Dedifferentiated amniotic fluid mesenchymal stem cell (primary cell): ENCODE measurements at regions not wholly inside any gene's neighbourhood (a gene's known extent, or its start where the extent isn't known, plus 50 kb on each side); places are given as distances from the start of the nearest gene placed in this dataset.
"Not testable (repeated sequence)": the region's sequence is repeated elsewhere in the genome, so short reads cannot be mapped to it uniquely, and the experiment has no call there.

Experiments
- DNase-seq: peaks from one replicate; pipeline ENCODE4 v3.0.0-alpha.2; 2016; ENCODE audit errors: extremely low spot score

GRCh38 chr16:73408311-73408710 is 360.4 kb upstream of the ZFHX3 start:
- no peak for DNase-seq

- DNase-seq = no peak
Measured at GRCh38 chr16:73405851-73406250, 357.9 kb upstream of the ZFHX3 start.

- no peak for DNase-seq
Measured at GRCh38 chr16:73404001-73404400, 356.1 kb upstream of the ZFHX3 start.

GRCh38 chr16:73403291-73403690 is 355.4 kb upstream of the ZFHX3 start:
- no peak for DNase-seq

DNA sequence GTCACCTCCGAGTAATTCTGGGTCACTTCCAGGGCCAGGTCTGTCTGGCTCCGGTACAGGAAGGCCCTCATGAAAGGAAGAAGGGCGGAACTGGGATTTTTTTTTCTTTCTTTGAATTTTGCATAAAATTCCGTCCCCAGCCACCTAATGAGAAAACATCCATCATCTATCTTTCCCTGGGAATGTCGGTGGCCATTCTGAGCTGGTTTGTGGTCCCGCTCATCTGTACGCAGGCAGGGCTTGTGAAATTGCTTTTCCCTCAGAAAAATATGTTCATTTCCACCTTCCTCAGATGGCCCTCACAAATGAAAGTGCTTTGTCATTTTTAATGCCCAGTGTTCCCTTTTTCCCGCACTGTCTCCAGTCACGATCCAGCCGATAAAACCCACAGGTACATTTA is 353.0 kb upstream of the ZFHX3 start:
- no peak for DNase-seq

DNA sequence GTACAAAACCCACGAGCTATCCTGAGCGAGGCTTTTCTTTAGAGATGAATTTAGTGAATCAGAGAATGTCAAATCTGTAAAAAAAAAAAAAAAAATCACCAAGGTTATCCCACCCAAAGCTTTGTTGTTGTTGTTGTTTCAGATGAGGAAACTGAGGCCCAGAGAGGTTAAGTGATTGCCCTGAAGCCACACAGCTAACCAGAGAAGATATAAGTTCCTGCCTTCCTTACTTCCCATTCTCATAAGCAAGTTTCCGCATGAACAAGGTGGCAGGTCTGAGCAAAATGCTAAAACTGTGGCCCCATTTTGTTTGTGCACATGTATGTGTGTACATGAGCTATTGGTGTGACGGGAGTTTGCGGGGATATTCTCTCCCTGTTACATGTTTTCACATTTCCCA is 352.1 kb upstream of the ZFHX3 start:
- no peak for DNase-seq

DNA sequence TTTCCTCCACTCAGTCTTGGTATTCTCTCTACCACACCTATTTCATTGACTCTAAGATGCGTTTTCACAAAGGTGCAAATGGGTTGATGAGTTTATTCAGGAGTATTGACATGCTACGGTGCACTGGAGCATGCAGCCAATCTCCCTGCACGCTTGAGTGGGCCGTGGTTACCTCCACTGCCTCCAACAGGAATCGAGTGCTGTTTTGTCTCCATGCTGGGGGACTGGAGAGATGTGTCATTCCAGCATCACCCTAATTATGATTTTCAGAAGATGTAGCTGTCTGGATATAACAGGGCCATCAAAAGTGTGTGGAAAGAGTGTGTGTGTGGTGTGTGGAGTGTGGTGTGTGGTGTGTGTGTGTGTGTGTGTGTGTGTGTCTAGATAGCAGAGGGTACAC is 351.6 kb upstream of the ZFHX3 start:
- DNase-seq = no peak

DNA sequence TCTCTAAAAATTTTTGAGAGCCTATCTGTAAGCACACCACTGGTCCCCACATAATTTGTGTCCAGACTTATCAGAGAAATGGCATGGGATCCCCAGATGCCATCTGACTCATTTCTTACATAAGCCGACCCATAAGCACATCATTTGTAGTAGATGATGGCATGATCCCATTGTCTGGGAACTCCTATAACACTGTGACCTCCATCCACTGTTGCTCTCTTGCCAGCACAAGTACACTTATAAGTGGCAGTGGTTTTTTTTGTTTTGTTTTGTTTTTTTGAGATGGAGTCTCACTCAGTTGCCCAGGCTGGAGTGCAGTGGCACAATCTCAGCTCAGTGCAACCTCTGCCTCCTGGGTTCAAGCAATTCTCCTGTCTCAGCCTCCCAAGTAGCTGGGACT is 350.7 kb upstream of the ZFHX3 start:
- DNase-seq = not testable (repeated sequence)

DNA sequence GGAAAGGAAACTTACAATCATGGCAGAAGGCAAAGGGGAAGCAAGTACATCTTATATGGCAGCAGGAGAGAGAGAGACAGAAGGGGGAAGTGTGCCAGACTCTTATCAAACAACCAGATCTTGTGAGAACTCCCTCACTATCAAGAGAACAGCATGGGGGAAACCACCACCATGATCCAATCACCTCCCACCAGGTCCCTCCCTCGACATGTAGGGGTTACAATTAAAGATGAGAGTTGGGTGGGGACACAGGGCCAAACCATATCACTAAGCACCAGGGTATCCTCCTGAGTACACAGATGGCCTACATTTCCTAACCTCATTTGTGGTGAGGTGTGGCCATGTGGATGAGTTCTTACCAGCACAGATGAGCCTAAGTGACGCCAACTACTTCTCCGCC is 348.6 kb upstream of the ZFHX3 start:
- no peak for DNase-seq

- DNase-seq = no peak
Measured at GRCh38 chr16:73390936-73391335, 343.0 kb upstream of the ZFHX3 start.

DNA sequence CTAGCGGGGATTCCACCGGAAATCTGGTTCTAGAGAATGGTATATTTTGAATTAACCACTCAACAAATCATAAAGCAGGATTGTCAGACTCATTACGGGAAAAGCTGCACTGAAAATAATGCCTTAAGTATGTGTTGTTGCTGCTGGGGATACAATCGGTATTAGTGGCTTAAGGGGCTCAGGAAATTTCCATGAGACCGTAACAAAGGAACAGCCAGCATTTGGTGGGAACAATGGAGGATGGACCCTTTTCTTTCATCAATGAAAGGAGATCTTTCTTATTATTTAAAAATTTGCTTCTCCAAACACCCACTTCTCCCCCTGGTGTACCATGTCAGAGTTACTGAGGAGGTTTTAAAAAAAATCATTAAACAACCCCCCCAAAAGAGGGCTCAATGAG is 342.6 kb upstream of the ZFHX3 start:
- DNase-seq = no peak

DNA sequence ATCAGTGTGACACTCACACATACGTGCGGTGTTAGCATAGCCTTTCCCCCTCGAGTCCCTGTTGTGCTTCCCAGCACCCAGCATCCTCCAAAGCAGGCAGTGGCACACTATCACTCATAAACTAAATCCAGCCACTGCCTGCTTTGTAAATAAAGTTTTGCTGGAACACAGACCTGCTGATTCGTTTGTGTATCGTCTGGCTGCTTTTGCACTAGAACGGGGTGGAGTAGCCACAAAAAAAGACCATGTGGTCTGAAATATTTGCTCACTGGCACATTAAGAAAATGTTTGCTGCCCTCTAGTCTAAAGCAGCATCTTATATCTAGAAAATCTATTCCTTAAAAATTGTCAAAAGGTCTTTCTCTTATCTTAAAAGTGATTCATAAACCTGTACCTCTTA is 341.2 kb upstream of the ZFHX3 start:
- no peak for DNase-seq

GRCh38 chr16:73387979-73388378 is 340.1 kb upstream of the ZFHX3 start:
- DNase-seq = no peak

DNA sequence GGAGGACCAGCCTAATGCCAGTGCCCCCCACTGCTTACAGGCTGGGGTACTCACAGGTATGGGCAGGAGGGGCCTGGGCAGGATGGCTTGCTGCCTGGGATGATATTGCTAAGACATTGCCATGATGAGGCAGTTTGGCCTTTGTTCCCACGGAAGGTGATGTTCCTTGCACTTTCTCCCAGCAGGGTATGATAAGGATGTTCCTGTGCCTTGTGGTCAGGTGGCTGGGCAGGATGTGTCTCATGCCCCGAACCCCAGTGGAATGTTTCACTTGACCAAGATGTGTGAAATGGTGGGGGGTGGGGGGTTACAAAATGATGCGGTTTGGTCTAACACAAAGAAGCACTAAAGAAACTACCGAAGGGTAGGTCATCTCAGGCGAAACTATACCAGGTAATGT is 337.8 kb upstream of the ZFHX3 start:
- DNase-seq = no peak

GRCh38 chr16:73384506-73385089 is 336.7 kb upstream of the ZFHX3 start:
- DNase-seq = no peak

DNA sequence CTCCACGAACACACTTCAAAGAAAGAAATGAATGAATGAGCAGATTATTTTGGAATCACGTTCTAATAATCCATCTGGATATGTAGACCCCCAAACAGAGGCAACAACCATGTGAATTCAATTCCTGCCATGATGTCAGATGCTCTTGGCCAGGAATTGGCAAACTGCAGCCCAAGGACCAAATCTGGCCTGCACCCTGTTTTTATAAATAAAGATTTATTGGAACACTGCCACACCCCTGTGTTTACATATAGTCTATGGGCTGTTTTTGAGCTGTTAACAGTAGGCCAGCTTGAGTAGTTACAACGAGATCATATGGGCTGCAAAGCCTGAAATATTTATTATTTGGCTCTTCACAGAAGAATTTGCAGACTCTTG is 336.0 kb upstream of the ZFHX3 start:
- no peak for DNase-seq

GRCh38 chr16:73383195-73383987 is 335.5 kb upstream of the ZFHX3 start:
- no peak for DNase-seq

- DNase-seq = no peak
Measured at GRCh38 chr16:73378471-73378870, 330.5 kb upstream of the ZFHX3 start.

DNA sequence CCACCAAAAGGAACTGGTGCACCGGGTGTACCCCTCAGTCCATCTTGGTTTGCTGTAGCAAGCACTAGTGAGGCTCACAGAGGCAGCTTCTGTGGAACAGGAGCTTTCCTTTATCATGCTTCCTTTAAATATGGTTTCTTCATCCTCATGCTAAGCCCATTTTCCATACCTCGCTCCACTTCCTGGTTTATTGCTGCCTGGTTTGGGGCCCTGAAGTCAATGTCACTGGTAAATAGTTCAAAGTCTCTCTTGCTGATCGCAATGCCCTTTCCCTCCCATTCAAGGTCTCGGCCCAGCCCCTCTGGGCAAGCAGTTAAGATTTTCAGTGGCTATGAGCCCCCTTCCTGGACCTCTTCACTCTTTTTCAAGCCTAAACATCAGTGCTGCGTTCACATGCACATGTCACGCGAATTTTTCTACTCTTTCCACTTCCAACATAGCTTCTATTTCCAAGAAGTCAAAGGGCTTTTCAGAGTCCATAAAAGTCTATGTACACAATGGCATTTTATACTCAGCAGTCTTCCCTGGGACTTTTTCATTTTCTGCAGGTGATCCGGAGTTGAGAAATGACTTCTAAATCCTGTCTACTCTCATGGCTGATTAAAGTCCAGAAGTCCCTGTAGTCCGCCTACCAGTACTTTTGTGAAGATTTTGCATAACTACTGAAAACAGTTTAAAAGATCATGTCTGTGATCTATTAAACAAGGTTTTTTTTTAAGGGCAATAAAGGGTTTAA is 323.8 kb upstream of the ZFHX3 start:
- DNase-seq = no peak

DNA sequence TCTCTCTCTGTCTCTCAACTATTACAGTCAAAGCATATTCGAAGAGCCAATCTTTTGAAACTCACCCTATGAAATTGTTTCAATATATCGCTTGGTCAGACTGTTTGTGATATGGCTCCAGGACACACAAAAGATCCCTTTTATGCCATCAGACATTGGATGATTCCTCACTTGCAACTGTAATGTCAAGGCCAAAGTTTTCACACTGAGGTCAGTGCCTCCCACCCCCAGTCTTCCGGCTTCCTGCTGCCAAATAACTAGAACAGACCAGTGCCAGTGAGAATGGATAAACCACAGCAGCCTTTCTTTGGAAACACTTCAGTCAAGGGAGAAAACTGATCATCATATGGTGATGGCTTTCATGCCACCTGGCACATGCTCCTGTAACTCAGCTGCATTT is 321.9 kb upstream of the ZFHX3 start:
- DNase-seq = no peak

DNA sequence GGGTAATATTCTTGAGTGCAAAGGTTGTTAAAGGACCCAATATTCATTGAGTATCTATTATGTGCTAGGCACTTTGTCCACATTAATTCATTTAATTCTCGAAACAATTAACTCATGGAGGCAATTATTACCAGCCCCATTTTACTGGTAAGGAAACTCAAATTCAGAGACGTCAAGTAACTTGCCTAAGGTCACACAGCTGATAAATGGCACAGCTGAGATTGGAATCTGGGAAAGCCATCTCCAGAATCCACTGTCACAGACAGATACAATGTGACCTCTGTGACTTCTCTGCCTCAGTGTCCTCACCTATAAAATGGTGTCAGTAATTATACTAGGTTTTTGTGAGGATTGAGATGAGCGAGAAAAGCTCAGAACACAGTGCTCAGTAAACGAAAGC is 320.8 kb upstream of the ZFHX3 start:
- DNase-seq = no peak

DNA sequence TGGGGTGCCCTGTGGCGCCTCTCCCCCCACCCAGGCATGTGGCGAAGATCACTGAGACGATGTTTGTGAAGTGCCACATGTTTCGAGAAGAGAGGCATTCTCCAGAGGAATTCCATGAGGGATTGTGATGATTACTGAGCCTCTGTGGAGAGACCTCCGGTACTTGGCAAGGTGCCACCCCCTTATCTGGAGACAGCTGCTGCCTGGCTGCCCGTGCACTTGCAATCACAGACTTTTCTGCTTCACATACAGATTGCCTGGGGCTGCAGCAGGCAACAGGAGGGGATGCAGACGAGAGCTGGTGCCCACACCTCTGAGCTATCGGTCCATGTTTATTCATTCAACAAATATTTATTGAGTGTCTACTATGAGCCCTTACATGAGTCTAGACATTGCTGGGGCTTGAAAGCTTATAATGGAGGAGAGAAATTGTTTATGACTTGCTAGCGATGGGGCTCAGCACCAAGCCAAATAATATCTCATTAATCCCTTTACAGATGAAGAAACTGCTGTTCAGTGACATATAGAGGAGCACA is 317.2 kb upstream of the ZFHX3 start:
- no peak for DNase-seq

DNA sequence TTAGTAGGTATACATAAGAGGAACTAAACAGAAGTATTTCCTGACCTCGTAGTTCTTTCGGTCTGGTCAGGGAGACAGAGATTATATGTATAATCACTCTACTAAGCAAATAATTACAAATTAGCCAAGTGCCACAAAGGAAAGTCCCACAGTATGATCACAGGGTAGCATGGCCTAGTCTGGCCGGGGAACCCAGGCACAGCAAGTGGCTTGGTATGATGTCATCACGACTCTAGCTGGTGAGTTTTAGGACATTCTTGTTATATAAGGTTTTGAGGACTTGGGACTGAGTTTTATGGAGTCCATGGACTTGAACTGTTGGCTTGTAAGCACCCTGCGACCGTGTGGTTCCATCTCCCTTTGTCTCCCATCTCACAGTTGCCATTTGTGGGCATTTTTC is 316.5 kb upstream of the ZFHX3 start:
- DNase-seq = no peak
